ENCODE measurements at regions not wholly inside any gene's neighbourhood (a gene's known extent, or its start where the extent isn't known, plus 50 kb on each side); places are given as distances from the start of the nearest gene placed in this dataset.

GRCh38 chr2:175236930-175237329, 55.4 kb upstream of the ATP5MC3 start:
- TF ChIP-seq CTCF (IDR thresholded peaks at IDR 0.05) (no peak), POLR2A (IDR thresholded peaks at IDR 0.05; ENCODE audit: low read length) (no peak), REST (IDR thresholded peaks at IDR 0.05) (no peak), HES2 (IDR thresholded peaks at IDR 0.05) (no peak), POLR2AphosphoS2 (conservative IDR thresholded peaks at IDR 0.05; ENCODE audit: low read length) (no peak), EHF (CRISPR knock-in tag; IDR thresholded peaks at IDR 0.05) (no peak), USF2 (IDR thresholded peaks at IDR 0.05) (no peak), NFE2L2 (conservative IDR thresholded peaks at IDR 0.05; ENCODE audit: low read length) (no peak), EP300 (IDR thresholded peaks at IDR 0.05) (no peak), JUNB (IDR thresholded peaks at IDR 0.05) (no peak), HDAC2 (IDR thresholded peaks at IDR 0.05) (no peak), BCL3 (IDR thresholded peaks at IDR 0.05) (no peak), CBX8 (IDR thresholded peaks at IDR 0.05) (no peak), SMC3 (IDR thresholded peaks at IDR 0.05) (no peak)
